Neural cell (in vitro differentiated cells): ENCODE measurements at regions not wholly inside any gene's neighbourhood (a gene's known extent, or its start where the extent isn't known, plus 50 kb on each side); places are given as distances from the start of the nearest gene placed in this dataset.

Experiments used
- H2AFZ ChIP-seq: fragments of 200-600, 300-800 bp; sonication (generic), shearing (Covaris generic); 2 replicates; pipeline ENCODE4 v1.6.0; 2014; ENCODE audit warnings: low read depth, mild to moderate bottlenecking, antibody characterized with exemption, low read length, moderate library complexity
- H3F3A ChIP-seq: fragments of 200-600 bp; shearing (Covaris generic); 2 replicates; pipeline ENCODE4 v1.6.1; 2016; ENCODE audit warnings: mild to moderate bottlenecking, moderate library complexity, mixed read lengths, antibody characterized with exemption, low read length; ENCODE audit not compliant: insufficient read depth, poor library complexity, severe bottlenecking
- H3K27ac ChIP-seq: fragments of 200-600, 300-800 bp; sonication (generic), shearing (Covaris generic); 2 replicates; pipeline ENCODE4 v1.5.1; 2014; ENCODE audit warnings: mild to moderate bottlenecking, low read length, moderate library complexity
- H3K27me3 ChIP-seq: fragments of 300-800, 200-600 bp; sonication (generic), shearing (Covaris generic); 2 replicates; pipeline ENCODE4 v1.6.0; 2014; ENCODE audit warnings: mild to moderate bottlenecking, low read depth, low read length, moderate library complexity; ENCODE audit not compliant: insufficient read depth
- H3K36me3 ChIP-seq: fragments of 300-800, 200-600 bp; sonication (generic), shearing (Covaris generic); 2 replicates; pipeline ENCODE4 v1.5.1; 2014; ENCODE audit warnings: mild to moderate bottlenecking, antibody characterized with exemption, low read length, moderate library complexity; ENCODE audit not compliant: insufficient read depth
- H3K4me2 ChIP-seq: fragments of 300-800, 200-600 bp; sonication (generic), shearing (Covaris generic); 2 replicates; pipeline ENCODE4 v1.6.0; 2014; ENCODE audit warnings: mild to moderate bottlenecking, low read length
- H3K4me3 ChIP-seq: fragments of 300-800, 200-600 bp; sonication (generic), shearing (Covaris generic); 2 replicates; pipeline ENCODE4 v1.5.1; 2014; ENCODE audit warnings: mild to moderate bottlenecking, low read length, moderate library complexity
- H3K79me2 ChIP-seq: fragments of 200-600 bp; shearing (Covaris generic); replicated peaks from 2 replicates; pipeline ENCODE4 v1.6.0; 2014; ENCODE audit warnings: mild to moderate bottlenecking, low read length, moderate library complexity; ENCODE audit not compliant: insufficient read depth
- H3K9ac ChIP-seq: fragments of 300-800, 200-600 bp; sonication (generic), shearing (Covaris generic); 2 replicates; pipeline ENCODE4 v1.6.1; 2016; ENCODE audit warnings: mild to moderate bottlenecking, low read length, mixed read lengths
- H3K9me2 ChIP-seq: fragments of 200-600 bp; shearing (Covaris generic); 2 replicates; pipeline ENCODE4 v1.6.1; 2016; ENCODE audit warnings: mild to moderate bottlenecking, low read length, mixed read lengths; ENCODE audit not compliant: insufficient read depth
- H3K9me3 ChIP-seq: fragments of 200-600, 300-800 bp; sonication (generic), shearing (Covaris generic); 2 replicates; pipeline ENCODE4 v1.6.1; 2016; ENCODE audit warnings: mild to moderate bottlenecking, mixed run types, low read length, moderate library complexity, mixed read lengths
- H4K20me1 ChIP-seq: fragments of 200-600 bp; shearing (Covaris generic); 2 replicates; pipeline ENCODE4 v1.6.1; 2016; ENCODE audit warnings: mild to moderate bottlenecking, mixed run types; ENCODE audit not compliant: insufficient read depth
- CTCF ChIP-seq: fragments of 450-650 bp; IDR thresholded peaks from 2 replicates; pipeline ENCODE4 v1.5.1; 2014; ENCODE audit warnings: antibody characterized with exemption, mild to moderate bottlenecking, moderate library complexity; ENCODE audit not compliant: poor library complexity, severe bottlenecking
- EP300 ChIP-seq: fragments of 450-650 bp; conservative IDR thresholded peaks from 2 replicates; pipeline ENCODE4 v1.6.1; 2014; ENCODE audit warnings: antibody characterized with exemption, mild to moderate bottlenecking, moderate library complexity; ENCODE audit not compliant: poor library complexity, severe bottlenecking
- EZH2 ChIP-seq: fragments of 200-600, 300-800 bp; shearing (Covaris generic), sonication (generic); IDR thresholded peaks from 2 replicates; pipeline ENCODE4 v1.6.1; 2014; ENCODE audit warnings: antibody characterized with exemption, low read length, borderline replicate concordance, mild to moderate bottlenecking; ENCODE audit not compliant: insufficient read depth, poor library complexity, severe bottlenecking
- MXI1 ChIP-seq: fragments of 450-650 bp; conservative IDR thresholded peaks from 2 replicates; pipeline ENCODE4 v1.6.1; 2014; ENCODE audit warnings: antibody characterized with exemption, mild to moderate bottlenecking; ENCODE audit not compliant: poor library complexity, severe bottlenecking
- POLR2AphosphoS5 ChIP-seq: IDR thresholded peaks from 2 replicates; pipeline ENCODE4 v1.6.1; 2012
- RAD21 ChIP-seq: fragments of 450-650 bp; conservative IDR thresholded peaks from 2 replicates; pipeline ENCODE4 v1.6.1; 2014; ENCODE audit warnings: antibody characterized with exemption, mild to moderate bottlenecking, moderate library complexity
- REST ChIP-seq: IDR thresholded peaks from 2 replicates; pipeline ENCODE4 v1.6.1; 2012; ENCODE audit warnings: borderline replicate concordance
- SMC3 ChIP-seq: fragments of 450-650 bp; conservative IDR thresholded peaks from 2 replicates; pipeline ENCODE4 v1.6.1; 2014; ENCODE audit warnings: antibody characterized with exemption, mild to moderate bottlenecking, moderate library complexity; ENCODE audit not compliant: poor library complexity
- TAF1 ChIP-seq: IDR thresholded peaks from 2 replicates; pipeline ENCODE4 v1.6.1; 2012; ENCODE audit warnings: low read depth

DNA sequence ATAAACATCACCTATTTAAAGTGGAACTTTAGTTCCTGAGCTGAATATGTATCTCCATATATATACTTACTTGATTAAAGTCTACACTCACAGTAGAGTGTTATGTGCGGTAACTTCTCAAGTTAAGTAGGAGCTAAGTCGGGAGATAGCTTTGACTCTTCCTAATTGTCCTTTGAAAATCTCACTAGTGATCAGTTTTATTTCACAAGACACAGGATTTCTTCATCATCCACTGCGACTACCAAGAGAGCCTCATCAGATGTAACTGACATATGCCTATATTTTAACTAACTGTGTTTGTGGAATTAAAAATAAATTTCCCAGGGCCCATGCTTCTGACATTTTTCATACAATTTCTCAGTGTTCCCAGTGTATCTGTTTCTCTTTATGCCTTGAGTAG is 1664.0 kb downstream of the EFNB2 start:
- TF ChIP-seq EZH2 (no peak), SMC3 (no peak), REST (no peak), POLR2AphosphoS5 (no peak)
- Histone ChIP-seq H2AFZ (no peak overlapping the region), H3K27ac (no peak overlapping the region), H3K27me3 (no peaks in the 10 kb centered on the region), H3F3A (no peaks in the 10 kb centered on the region), H3K9me2 (no peaks in the 10 kb centered on the region), H3K36me3 (no peaks in the 10 kb centered on the region), H3K9ac (no peak overlapping the region), H3K79me2 (no peaks in the 10 kb centered on the region), H3K9me3 (no peaks in the 10 kb centered on the region), H4K20me1 (no peaks in the 10 kb centered on the region), H3K4me2 (no peak overlapping the region), H3K4me3 (no peak overlapping the region)

- H3K9ac ChIP-seq, result no peak overlapping the region
- no peak overlapping the region for H3K27ac ChIP-seq
- H3K36me3 ChIP-seq, result no peaks in the 10 kb centered on the region
- H3F3A ChIP-seq, result no peaks in the 10 kb centered on the region
- no peaks in the 10 kb centered on the region for H4K20me1 ChIP-seq
- H3K4me2 ChIP-seq, result no peak overlapping the region
- no peak overlapping the region for H3K4me3 ChIP-seq
- H3K27me3 ChIP-seq, result no peaks in the 10 kb centered on the region
- no peaks in the 10 kb centered on the region for H3K79me2 ChIP-seq
- TF ChIP-seq TAF1 (no peak), CTCF (no peak), SMC3 (no peak), REST (no peak), EP300 (no peak), RAD21 (no peak), POLR2AphosphoS5 (no peak), EZH2 (no peak), MXI1 (no peak)
- no peak overlapping the region for H2AFZ ChIP-seq
- H3K9me2 ChIP-seq, result no peaks in the 10 kb centered on the region
- no peaks in the 10 kb centered on the region for H3K9me3 ChIP-seq
Measured at GRCh38 chr13:104869501-104869900, 1666.0 kb downstream of the EFNB2 start.
